ENCODE measurements at regions not wholly inside any gene's neighbourhood (a gene's known extent, or its start where the extent isn't known, plus 50 kb on each side); places are given as distances from the start of the nearest gene placed in this dataset.

GRCh38 chr2:6576302-6576701 lies 289.4 kb downstream of the CMPK2 start (continued):
- TF ChIP-seq USF2 (IDR thresholded peaks at IDR 0.05; ENCODE audit: low read depth, low read length) (no peak), USF2 (CRISPR knock-in tag; IDR thresholded peaks at IDR 0.05; ENCODE audit: borderline replicate concordance) (no peak), ZNF567 (CRISPR knock-in tag; IDR thresholded peaks at IDR 0.05; ENCODE audit: borderline replicate concordance) (no peak)

- H3K4me1 ChIP-seq (ENCODE audit: insufficient read depth, low read length), result no peaks in the 10 kb centered on the region
- 10% methylated on average over 3 of the region's 3 CpGs for WGBS (ENCODE audit: low lambda C conversion rate)
- ChIA-PET POLR2A (no interaction called here), CTCF (ENCODE audit: low intra/inter-chr PET ratio, low total read pairs) (no interaction called here)
- DNase-seq (ENCODE audit: low spot score), result no peak
- intact Hi-C loops (cut with micrococcal nuclease; ENCODE audit: unreplicated experiment) (no loop called here), in situ Hi-C loops (cut with HindIII; ENCODE audit: extremely low pct_ligation_motif_present, low pct_unique_long_range_greater_than_20kb) (no loop called here)
- H3K4me2 ChIP-seq (ENCODE audit: low read depth, low read length), result no peak overlapping the region
- peaks cover 13% of the 10 kb centered on the region; the same call in 1 of the 2 replicates for H3K9me3 ChIP-seq (ENCODE audit: low read length)
- H3K4me3 ChIP-seq (replicated peaks in 1 of 3; ENCODE audit: insufficient read depth in 1 of 3, low read depth in 2 of 3, low read length in 3 of 3), result no peak overlapping the region
- no peak overlapping the region for H3K9ac ChIP-seq (ENCODE audit: insufficient read depth, low read depth, low read length)
- ATAC-seq, result no peak
- H3K79me2 ChIP-seq (ENCODE audit: insufficient read depth, low read length), result no peaks in the 10 kb centered on the region
- H2AFZ ChIP-seq (ENCODE audit: low read length), result no peak overlapping the region
- no peak for FAIRE-seq
- H3K36me3 ChIP-seq (replicated peaks in 1 of 2; ENCODE audit: control insufficient read depth in 1 of 2, insufficient read depth in 2 of 2, low read length in 2 of 2), result no peaks in the 10 kb centered on the region
- TF ChIP-seq ZNF124 (CRISPR knock-in tag; IDR thresholded peaks at IDR 0.05), result no peak
- peak; percentile 67 for TF ChIP-seq MAFF (IDR thresholded peaks at IDR 0.05; ENCODE audit: low read depth, low read length)
- TF ChIP-seq MAFK (conservative IDR thresholded peaks at IDR 0.05 in 1 of 2, IDR thresholded peaks at IDR 0.05 in 1 of 2; ENCODE audit: low read length in 2 of 2), result peak; percentile 69 to 76
- no peak for TF ChIP-seq PAWR (CRISPR knock-in tag; IDR thresholded peaks at IDR 0.05; ENCODE audit: borderline replicate concordance)
- H4K20me1 ChIP-seq (ENCODE audit: insufficient read depth, low read length), result no peaks in the 10 kb centered on the region
- H3K27me3 ChIP-seq (ENCODE audit: control insufficient read depth in 1 of 2, insufficient read depth in 2 of 2, low read length in 2 of 2), result no peaks in the 10 kb centered on the region
- no TSS peak for BruUV-seq (replicated peaks)
- H3K27ac ChIP-seq (ENCODE audit: extremely low read length, insufficient read depth, low read length), result no peak overlapping the region
Measured at GRCh38 chr2:6577960-6578359, 287.7 kb downstream of the CMPK2 start.

Measured in HepG2 (cell line).